Right cardiac atrium (tissue), 5 donors: ENCODE measurements at regions not wholly inside any gene's neighbourhood (a gene's known extent, or its start where the extent isn't known, plus 50 kb on each side); places are given as distances from the start of the nearest gene placed in this dataset.
"Not testable (repeated sequence)": the region's sequence is repeated elsewhere in the genome, so short reads cannot be mapped to it uniquely, and the experiment has no call there.

ENCODE experiments used
- ATAC-seq, 2 donors: fragments of 200-7000 bp; cut with Tn5 transposase; one replicate each; pipeline versions ENCODE4 v1.8.0 to v1.9.1; 2020; ENCODE audit warnings: moderate library complexity in 2 of 2, mild to moderate bottlenecking in 1 of 2
- DNase-seq, 3 donors: peaks; one replicate each; pipeline ENCODE4 v3.0.0-alpha.2; 2020
- H3K27ac ChIP-seq: one replicate; pipeline ENCODE4 v1.5.1; 2013; ENCODE audit warnings: mild to moderate bottlenecking, low read length, control low read depth, moderate library complexity
- H3K27me3 ChIP-seq: one replicate; pipeline ENCODE4 v1.6.1; 2013; ENCODE audit not compliant: control insufficient read depth, insufficient read depth
- H3K4me1 ChIP-seq: one replicate; pipeline ENCODE4 v1.6.1; 2013; ENCODE audit warnings: low read length; ENCODE audit not compliant: control insufficient read depth, insufficient read depth
- H3K4me3 ChIP-seq: one replicate; pipeline ENCODE4 v1.5.1; 2013; ENCODE audit warnings: low read length, control low read depth
- H3K9me3 ChIP-seq: one replicate; pipeline ENCODE4 v1.6.1; 2013; ENCODE audit warnings: low read length; ENCODE audit not compliant: control insufficient read depth
- WGBS: extraction: QIAGEN DNeasy Blood & Tissue Kit; methylation state at CpG from one replicate; pipeline ENCODE4 v1.1.7; 2013; 5-methylcytosine and 5-hydroxymethylcytosine counted together
- intact Hi-C, 4 donors: fragments of 100-400 bp; cut with DNase I; formaldehyde crosslinking; loops; one replicate each; pipeline versions ENCODE4 v1.11.0 to v1.14.0; 2022 to 2023
- donor health status: healthy with polysubstance abuse.
- donor health status: DM: no; HTN: yes; CAD: no.
- donor health status: DM: no; HTN: no; CAD: no.
- donor health status: DM: no; HTN: yes; CAD: no; lungs with severe emphysema.
- donor health status: DM: yes; HTN: yes; CAD: no.

- DNase-seq = no peak
- intact Hi-C loops = no loop called here
- no peaks in the 10 kb centered on the region for H3K27me3 ChIP-seq
- no peaks in the 10 kb centered on the region for H3K9me3 ChIP-seq
- H3K4me1 ChIP-seq = no peaks in the 10 kb centered on the region
- H3K4me3 ChIP-seq = peak overlapping the region; percentile 29
- no peak overlapping the region for H3K27ac ChIP-seq
- WGBS = 70% methylated on average over 6 of the region's 6 CpGs
- ATAC-seq = no peak
Measured at GRCh38 chr13:109272595-109273325, 513.6 kb downstream of the IRS2 start.

- 83% methylated on average over 7 of the region's 7 CpGs for WGBS
- Histone ChIP-seq H3K4me1 (no peaks in the 10 kb centered on the region), H3K9me3 (no peaks in the 10 kb centered on the region), H3K27ac (peak overlapping the region; percentile 4), H3K4me3 (no peak overlapping the region), H3K27me3 (no peaks in the 10 kb centered on the region)
- intact Hi-C loops = no loop called here
- DNase-seq (no peak), ATAC-seq (peak; percentile 56 to 72)
Measured at GRCh38 chr13:109271555-109272541, 514.5 kb downstream of the IRS2 start.

- Histone ChIP-seq H3K9me3 (no peaks in the 10 kb centered on the region), H3K27ac (no peak overlapping the region), H3K4me1 (no peaks in the 10 kb centered on the region), H3K4me3 (no peak overlapping the region), H3K27me3 (no peaks in the 10 kb centered on the region)
- ATAC-seq (no peak), DNase-seq (no peak)
- 65% methylated on average over 9 of the region's 9 CpGs for WGBS
- intact Hi-C loops = no loop called here
Measured at GRCh38 chr13:109271061-109271460, 515.3 kb downstream of the IRS2 start.

- WGBS = 90% methylated on average over 4 of the region's 4 CpGs
- ATAC-seq = not testable (repeated sequence)
Measured at GRCh38 chr13:109269381-109269780, 517.0 kb downstream of the IRS2 start.

GRCh38 chr13:109268492-109268891, 517.9 kb downstream of the IRS2 start:
- H3K27me3 ChIP-seq, H3K4me3 ChIP-seq, H3K9me3 ChIP-seq, ATAC-seq, DNase-seq, H3K27ac ChIP-seq, intact Hi-C loops, H3K4me1 ChIP-seq: not testable (repeated sequence)
- WGBS = 88% methylated on average over 3 of the region's 3 CpGs

More at GRCh38 chr13:109269381-109269780, 517.0 kb downstream of the IRS2 start:
- H3K27ac ChIP-seq, H3K9me3 ChIP-seq, intact Hi-C loops, H3K4me3 ChIP-seq, H3K27me3 ChIP-seq, H3K4me1 ChIP-seq, DNase-seq: not testable (repeated sequence)

GRCh38 chr13:109267400-109267799, 519.0 kb downstream of the IRS2 start:
- H3K27me3 ChIP-seq, H3K27ac ChIP-seq, H3K4me1 ChIP-seq, H3K9me3 ChIP-seq, H3K4me3 ChIP-seq, ATAC-seq, intact Hi-C loops, DNase-seq: not testable (repeated sequence)
- 76% methylated on average over 4 of the region's 4 CpGs for WGBS

GRCh38 chr13:109265438-109265742, 521.0 kb downstream of the IRS2 start:
- 80% methylated on average over 8 of the region's 8 CpGs for WGBS
- H3K4me1 ChIP-seq, H3K9me3 ChIP-seq, ATAC-seq, H3K27ac ChIP-seq, DNase-seq, H3K4me3 ChIP-seq, intact Hi-C loops, H3K27me3 ChIP-seq: not testable (repeated sequence)

- intact Hi-C loops = not testable (repeated sequence)
- 70% methylated on average over 13 of the region's 14 CpGs for WGBS
- ATAC-seq = peak; percentile 74 to 91
Measured at GRCh38 chr13:109264603-109265437, 521.6 kb downstream of the IRS2 start.

GRCh38 chr13:109257761-109258157, 528.6 kb downstream of the IRS2 start:
- H3K4me1 ChIP-seq, ATAC-seq, H3K9me3 ChIP-seq, DNase-seq, H3K27me3 ChIP-seq, H3K4me3 ChIP-seq, intact Hi-C loops: not testable (repeated sequence)
- 83% methylated on average over 6 of the region's 6 CpGs for WGBS
- H3K27ac ChIP-seq = peak overlapping the region; percentile 63

More at GRCh38 chr13:109264603-109265437, 521.6 kb downstream of the IRS2 start:
- not testable (repeated sequence) for H3K4me3 ChIP-seq, H3K27ac ChIP-seq, H3K27me3 ChIP-seq, H3K4me1 ChIP-seq, DNase-seq, H3K9me3 ChIP-seq
